ENCODE measurements at regions not wholly inside any gene's neighbourhood (a gene's known extent, or its start where the extent isn't known, plus 50 kb on each side); places are given as distances from the start of the nearest gene placed in this dataset.
A peak's percentile ranks its signal among the peaks of the same experiment; 100 is the strongest.

GRCh38 chr9:119852390-119852789 is 483.2 kb upstream of the BRINP1 start:
- no peak for TF ChIP-seq CTCF (IDR thresholded peaks at IDR 0.05; ENCODE audit: low read depth, low read length)
- Histone ChIP-seq H3K4me3 (ENCODE audit: low read depth, low read length) (no peak overlapping the region), H3K9me3 (ENCODE audit: severe bottlenecking) (no peaks in the 10 kb centered on the region), H3K27me3 (ENCODE audit: insufficient read depth, low read depth, severe bottlenecking) (no peaks in the 10 kb centered on the region), H3K27ac (no peak overlapping the region), H3K36me3 (no peaks in the 10 kb centered on the region)
- no peak for DNase-seq

GRCh38 chr9:119844431-119844830 is 475.2 kb upstream of the BRINP1 start:
- DNase-seq: peak; percentile 77
- H3K4me3 ChIP-seq (ENCODE audit: low read depth, low read length): no peak overlapping the region
- no peak for TF ChIP-seq CTCF (IDR thresholded peaks at IDR 0.05; ENCODE audit: low read depth, low read length)
- peaks cover 7% of the 10 kb centered on the region for H3K9me3 ChIP-seq (ENCODE audit: severe bottlenecking)
- H3K27me3 ChIP-seq (ENCODE audit: insufficient read depth, low read depth, severe bottlenecking): no peaks in the 10 kb centered on the region
- no peak overlapping the region for H3K27ac ChIP-seq
- no peaks in the 10 kb centered on the region for H3K36me3 ChIP-seq

DNA sequence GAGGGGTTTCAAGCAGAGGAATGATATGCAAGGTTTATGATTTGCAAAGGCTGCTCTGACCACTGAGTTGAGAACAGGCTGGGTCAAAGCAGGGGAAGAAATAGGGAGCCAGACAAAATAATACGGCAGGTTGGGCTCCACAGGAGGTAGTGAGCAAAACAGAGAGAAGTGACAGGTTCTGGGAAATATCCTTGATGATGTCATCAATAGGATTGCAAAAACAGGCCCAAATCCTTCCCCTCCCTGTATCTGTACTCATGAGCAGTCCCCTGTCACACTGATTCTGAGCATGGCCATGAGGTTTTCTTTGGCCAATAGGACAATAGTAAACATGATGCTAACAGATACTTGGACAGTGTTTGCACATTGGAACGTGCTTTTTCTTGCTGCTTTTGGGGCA is 471.8 kb upstream of the BRINP1 start:
- no peaks in the 10 kb centered on the region for H3K27me3 ChIP-seq (ENCODE audit: insufficient read depth, low read depth, severe bottlenecking)
- H3K4me3 ChIP-seq (ENCODE audit: low read depth, low read length): no peak overlapping the region
- no peak for TF ChIP-seq CTCF (IDR thresholded peaks at IDR 0.05; ENCODE audit: low read depth, low read length)
- H3K9me3 ChIP-seq (ENCODE audit: severe bottlenecking): no peaks in the 10 kb centered on the region
- no peaks in the 10 kb centered on the region for H3K36me3 ChIP-seq
- H3K27ac ChIP-seq: no peak overlapping the region
- no peak for DNase-seq

GRCh38 chr9:119839888-119840287 is 470.7 kb upstream of the BRINP1 start:
- no peaks in the 10 kb centered on the region for H3K9me3 ChIP-seq (ENCODE audit: severe bottlenecking)
- H3K36me3 ChIP-seq: no peaks in the 10 kb centered on the region
- H3K4me3 ChIP-seq (ENCODE audit: low read depth, low read length): no peak overlapping the region
- TF ChIP-seq CTCF (IDR thresholded peaks at IDR 0.05; ENCODE audit: low read depth, low read length): no peak
- no peak for DNase-seq
- no peak overlapping the region for H3K27ac ChIP-seq
- H3K27me3 ChIP-seq (ENCODE audit: insufficient read depth, low read depth, severe bottlenecking): no peaks in the 10 kb centered on the region

DNA sequence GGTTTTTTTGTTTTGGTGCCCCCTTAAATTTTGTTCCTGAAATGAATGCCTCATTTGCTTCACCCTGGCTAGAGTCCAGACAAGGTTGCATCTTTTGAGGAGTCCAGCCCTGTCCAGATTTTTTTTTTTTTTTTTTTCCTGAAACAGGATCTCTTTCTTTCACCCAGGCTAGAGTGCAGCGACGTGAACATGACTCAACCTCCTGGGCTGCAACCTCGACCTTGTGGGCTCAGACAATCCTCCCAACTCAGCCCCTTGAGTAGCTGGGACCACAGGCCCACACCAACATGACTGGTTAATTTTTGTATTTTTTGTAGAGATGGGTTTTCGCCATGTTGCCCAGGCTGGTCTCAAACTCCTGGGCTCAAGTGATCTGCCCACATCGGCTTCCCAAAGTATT is 469.0 kb upstream of the BRINP1 start:
- H3K27ac ChIP-seq: no peak overlapping the region
- H3K4me3 ChIP-seq (ENCODE audit: low read depth, low read length): no peak overlapping the region
- TF ChIP-seq CTCF (IDR thresholded peaks at IDR 0.05; ENCODE audit: low read depth, low read length): no peak
- H3K36me3 ChIP-seq: no peaks in the 10 kb centered on the region
- no peak for DNase-seq
- no peaks in the 10 kb centered on the region for H3K27me3 ChIP-seq (ENCODE audit: insufficient read depth, low read depth, severe bottlenecking)
- no peaks in the 10 kb centered on the region for H3K9me3 ChIP-seq (ENCODE audit: severe bottlenecking)

- H3K27ac ChIP-seq: no peak overlapping the region
- H3K36me3 ChIP-seq: no peaks in the 10 kb centered on the region
- TF ChIP-seq CTCF (IDR thresholded peaks at IDR 0.05; ENCODE audit: low read depth, low read length): no peak
- no peaks in the 10 kb centered on the region for H3K27me3 ChIP-seq (ENCODE audit: insufficient read depth, low read depth, severe bottlenecking)
- H3K4me3 ChIP-seq (ENCODE audit: low read depth, low read length): no peak overlapping the region
- H3K9me3 ChIP-seq (ENCODE audit: severe bottlenecking): no peaks in the 10 kb centered on the region
- DNase-seq: no peak
These were observed 466.8 kb upstream of the BRINP1 start for GRCh38 chr9:119836036-119836435.
